Gastroesophageal sphincter (tissue), 4 donors: ENCODE measurements at regions not wholly inside any gene's neighbourhood (a gene's known extent, or its start where the extent isn't known, plus 50 kb on each side); places are given as distances from the start of the nearest gene placed in this dataset.

Source experiments
- ATAC-seq: fragments of 150-250 bp; one replicate; pipeline ENCODE4 v1.9.1; 2016; ENCODE audit warnings: mild to moderate bottlenecking, moderate library complexity
- H3K27ac ChIP-seq, 4 donors: fragments of 200-600 bp; sonication (generic) in 3 of 4; 1 replicate in 3 of 4; 2 replicates in 1 of 4; pipeline ENCODE4 v1.5.1; 2016 to 2019
- H3K27me3 ChIP-seq: fragments of 200-600 bp; sonication (generic); one replicate; pipeline ENCODE4 v1.5.1; 2019
- H3K36me3 ChIP-seq, 2 donors: fragments of 200-600 bp; sonication (generic); one replicate each; pipeline ENCODE4 v1.5.1; 2019; ENCODE audit warnings: control low read depth in 1 of 2
- H3K4me1 ChIP-seq, 3 donors: fragments of 200-600 bp; sonication (generic); 1 replicate in 2 of 3; 2 replicates in 1 of 3; pipeline ENCODE4 v1.5.1; 2016 to 2019; ENCODE audit warnings: control low read depth in 2 of 3
- H3K4me3 ChIP-seq, 2 donors: fragments of 200-600 bp; sonication (generic); one replicate each; pipeline ENCODE4 v1.5.1; 2019; ENCODE audit warnings: mild to moderate bottlenecking in 1 of 2, moderate library complexity in 1 of 2
- H3K9me3 ChIP-seq, 3 donors: fragments of 200-600 bp; sonication (generic); one replicate each; pipeline ENCODE4 v1.5.1; 2017 to 2019; ENCODE audit warnings: control low read depth in 2 of 3
- CTCF ChIP-seq, 4 experiments: fragments of 200-600 bp in 2 of 4; fragments of 450-650 bp in 2 of 4; sonication (generic) in 1 of 4; IDR thresholded peaks; one replicate each; pipeline ENCODE4 v1.5.1; 2017 to 2019; ENCODE audit warnings: antibody characterized with exemption in 4 of 4, mild to moderate bottlenecking in 2 of 4, moderate library complexity in 2 of 4
- EP300 ChIP-seq: sonication (generic); formaldehyde crosslinking; IDR thresholded peaks from one replicate; pipeline ENCODE4 v1.6.1; 2017; ENCODE audit warnings: antibody characterized with exemption, mild to moderate bottlenecking
- POLR2A ChIP-seq, 2 donors: fragments of 450-650 bp; IDR thresholded peaks; one replicate each; pipeline ENCODE4 v1.6.1; 2017; ENCODE audit warnings: antibody characterized with exemption in 2 of 2, mild to moderate bottlenecking in 2 of 2, moderate library complexity in 1 of 2
- POLR2AphosphoS5 ChIP-seq: sonication (generic); formaldehyde crosslinking; IDR thresholded peaks from one replicate; pipeline ENCODE4 v1.6.1; 2017; ENCODE audit warnings: antibody characterized with exemption
- WGBS, 2 donors: methylation state at CpG; one replicate each; pipeline ENCODE4 v1.1.5; 2018; ENCODE audit warnings: low coverage in 1 of 2; 5-methylcytosine and 5-hydroxymethylcytosine counted together

- no peak overlapping the region for H3K4me3 ChIP-seq
- no peaks in the 10 kb centered on the region for H3K36me3 ChIP-seq
- TF ChIP-seq CTCF (IDR thresholded peaks at IDR 0.05) (no peak), POLR2AphosphoS5 (no peak), POLR2A (IDR thresholded peaks at IDR 0.05) (no peak)
- H3K27ac ChIP-seq = no peak overlapping the region
- no peaks in the 10 kb centered on the region for H3K27me3 ChIP-seq
- no peaks in the 10 kb centered on the region for H3K9me3 ChIP-seq
- no peaks in the 10 kb centered on the region for H3K4me1 ChIP-seq
- 56 to 58% methylated on average over 2 to 3 of the region's 4 CpGs for WGBS, 2 donors
- no peak for ATAC-seq
These were observed 187.6 kb downstream of the GUCY2F start for GRCh38 chrX:109294097-109294814.

GRCh38 chrX:109283870-109284269, 198.0 kb downstream of the GUCY2F start:
- no peaks in the 10 kb centered on the region for H3K4me1 ChIP-seq
- no peaks in the 10 kb centered on the region for H3K27me3 ChIP-seq
- no peaks in the 10 kb centered on the region for H3K9me3 ChIP-seq
- H3K36me3 ChIP-seq = no peaks in the 10 kb centered on the region
- WGBS, 2 donors = 82 to 100% methylated on average over 1 of the region's 1 CpG
- H3K4me3 ChIP-seq = no peak overlapping the region
- no peak overlapping the region for H3K27ac ChIP-seq
- ATAC-seq = no peak
- no peak for TF ChIP-seq POLR2A (IDR thresholded peaks at IDR 0.05)

GRCh38 chrX:109281483-109282275, 200.2 kb downstream of the GUCY2F start:
- Histone ChIP-seq H3K4me3 (no peak overlapping the region), H3K9me3 (no peaks in the 10 kb centered on the region), H3K27me3 (no peaks in the 10 kb centered on the region), H3K36me3 (no peaks in the 10 kb centered on the region), H3K27ac (no peak overlapping the region), H3K4me1 (no peaks in the 10 kb centered on the region)
- 8 to 18% methylated on average over 2 to 3 of the region's 3 CpGs for WGBS, 2 donors
- TF ChIP-seq CTCF (IDR thresholded peaks at IDR 0.05) (no peak), POLR2AphosphoS5 (no peak), EP300 (no peak), POLR2A (IDR thresholded peaks at IDR 0.05) (no peak)
- no peak for ATAC-seq

GRCh38 chrX:109274806-109275205, 207.1 kb downstream of the GUCY2F start:
- no peak for ATAC-seq
- H3K27ac ChIP-seq = no peak overlapping the region
- no peaks in the 10 kb centered on the region for H3K27me3 ChIP-seq
- no peak overlapping the region for H3K4me3 ChIP-seq
- H3K9me3 ChIP-seq = no peaks in the 10 kb centered on the region
- no peaks in the 10 kb centered on the region for H3K4me1 ChIP-seq
- TF ChIP-seq EP300 = no peak
- TF ChIP-seq POLR2A (IDR thresholded peaks at IDR 0.05) = no peak
- no peak for TF ChIP-seq POLR2AphosphoS5
- TF ChIP-seq CTCF (IDR thresholded peaks at IDR 0.05) = no peak
- 79 to 100% methylated on average over 1 to 3 of the region's 3 CpGs for WGBS, 2 donors
- no peaks in the 10 kb centered on the region for H3K36me3 ChIP-seq

GRCh38 chrX:109270580-109271484, 211.1 kb downstream of the GUCY2F start:
- H3K9me3 ChIP-seq = no peaks in the 10 kb centered on the region
- no peak overlapping the region for H3K4me3 ChIP-seq
- TF ChIP-seq POLR2A (IDR thresholded peaks at IDR 0.05) = no peak
- TF ChIP-seq POLR2AphosphoS5 = no peak
- no peak for TF ChIP-seq CTCF (IDR thresholded peaks at IDR 0.05)
- no peak for TF ChIP-seq EP300
- H3K36me3 ChIP-seq = no peaks in the 10 kb centered on the region
- no peak overlapping the region for H3K27ac ChIP-seq
- ATAC-seq = no peak
- no peaks in the 10 kb centered on the region for H3K4me1 ChIP-seq
- 23 to 75% methylated on average over 2 of the region's 2 CpGs for WGBS, 2 donors
- no peaks in the 10 kb centered on the region for H3K27me3 ChIP-seq
